ENCODE measurements at regions not wholly inside any gene's neighbourhood (a gene's known extent, or its start where the extent isn't known, plus 50 kb on each side); places are given as distances from the start of the nearest gene placed in this dataset.
"Not testable (repeated sequence)": the region's sequence is repeated elsewhere in the genome, so short reads cannot be mapped to it uniquely, and the experiment has no call there.

GRCh38 chr5:4023091-4023752, 427.6 kb downstream of the IRX1 start:
- ChIA-PET CTCF (no interaction called here), POLR2A (no interaction called here)
- no peak for TF ChIP-seq ZNF384 (IDR thresholded peaks at IDR 0.05)
- no peak for TF ChIP-seq FOXK2 (IDR thresholded peaks at IDR 0.05)
- no peak for TF ChIP-seq SUZ12 (IDR thresholded peaks at IDR 0.05)
- TF ChIP-seq NFRKB (IDR thresholded peaks at IDR 0.05) = no peak
- no peak for TF ChIP-seq TARDBP (IDR thresholded peaks at IDR 0.05)
- no peak for TF ChIP-seq PKNOX1 (IDR thresholded peaks at IDR 0.05)
- TF ChIP-seq LEF1 (IDR thresholded peaks at IDR 0.05; ENCODE audit: borderline replicate concordance) = no peak
- no peak for TF ChIP-seq FOXM1 (IDR thresholded peaks at IDR 0.05; ENCODE audit: borderline replicate concordance)
- TF ChIP-seq CTBP1 (IDR thresholded peaks at IDR 0.05; ENCODE audit: borderline replicate concordance) = no peak
- no peak for DNase-seq (ENCODE audit: extremely low spot score)

GRCh38 chr5:4023753-4024335, 428.2 kb downstream of the IRX1 start:
- TF ChIP-seq PKNOX1 (IDR thresholded peaks at IDR 0.05) = no peak
- DNase-seq (ENCODE audit: extremely low spot score) = no peak
- ChIA-PET POLR2A (no interaction called here), CTCF (no interaction called here)

GRCh38 chr5:4027088-4027734, 431.6 kb downstream of the IRX1 start:
- CTCF ChIA-PET = no interaction called here
- POLR2A ChIA-PET = no interaction called here
- TF ChIP-seq BHLHE40 (IDR thresholded peaks at IDR 0.05; ENCODE audit: borderline replicate concordance) (no peak), ZNF384 (IDR thresholded peaks at IDR 0.05) (no peak), SP1 (IDR thresholded peaks at IDR 0.05) (no peak), ARNT (IDR thresholded peaks at IDR 0.05) (no peak), LEF1 (IDR thresholded peaks at IDR 0.05; ENCODE audit: borderline replicate concordance) (no peak), NFRKB (IDR thresholded peaks at IDR 0.05) (no peak)
- DNase-seq (ENCODE audit: extremely low spot score) = no peak

GRCh38 chr5:4028384-4028783, 432.8 kb downstream of the IRX1 start:
- CTCF ChIA-PET = no interaction called here
- DNase-seq (ENCODE audit: extremely low spot score) = no peak
- POLR2A ChIA-PET = no interaction called here
- no peak for TF ChIP-seq FOXK2 (IDR thresholded peaks at IDR 0.05)
- TF ChIP-seq ZNF384 (IDR thresholded peaks at IDR 0.05) = no peak
- no peak for TF ChIP-seq TARDBP (IDR thresholded peaks at IDR 0.05)
- no peak for TF ChIP-seq FOXM1 (IDR thresholded peaks at IDR 0.05; ENCODE audit: borderline replicate concordance)
- TF ChIP-seq BHLHE40 (IDR thresholded peaks at IDR 0.05; ENCODE audit: borderline replicate concordance) = no peak
- TF ChIP-seq FOXA1 (IDR thresholded peaks at IDR 0.05) = no peak
- no peak for TF ChIP-seq ARNT (IDR thresholded peaks at IDR 0.05)
- no peak for TF ChIP-seq CTBP1 (IDR thresholded peaks at IDR 0.05; ENCODE audit: borderline replicate concordance)
- no peak for TF ChIP-seq HDGF (IDR thresholded peaks at IDR 0.05; ENCODE audit: borderline replicate concordance)
- no peak for TF ChIP-seq L3MBTL2 (conservative IDR thresholded peaks at IDR 0.05)
- TF ChIP-seq SUZ12 (IDR thresholded peaks at IDR 0.05) = no peak
- TF ChIP-seq PKNOX1 (IDR thresholded peaks at IDR 0.05) = no peak
- TF ChIP-seq ELF4 (IDR thresholded peaks at IDR 0.05) = no peak
- TF ChIP-seq SP1 (IDR thresholded peaks at IDR 0.05) = no peak
- no peak for TF ChIP-seq LEF1 (IDR thresholded peaks at IDR 0.05; ENCODE audit: borderline replicate concordance)
- TF ChIP-seq NFRKB (IDR thresholded peaks at IDR 0.05) = no peak

GRCh38 chr5:4033546-4033945, 437.9 kb downstream of the IRX1 start:
- DNase-seq (ENCODE audit: extremely low spot score); CTCF ChIA-PET; POLR2A ChIA-PET: not testable (repeated sequence)

- TF ChIP-seq FOXK2 (IDR thresholded peaks at IDR 0.05) (no peak), LEF1 (IDR thresholded peaks at IDR 0.05; ENCODE audit: borderline replicate concordance) (no peak)
- ChIA-PET CTCF (no interaction called here), POLR2A (no interaction called here)
- no peak for DNase-seq (ENCODE audit: extremely low spot score)
Observed at GRCh38 chr5:4036861-4037260, 441.2 kb downstream of the IRX1 start.

GRCh38 chr5:4038994-4039393, 443.4 kb downstream of the IRX1 start:
- ChIA-PET CTCF (no interaction called here), POLR2A (no interaction called here)
- no peak for DNase-seq (ENCODE audit: extremely low spot score)
- TF ChIP-seq FOXK2 (IDR thresholded peaks at IDR 0.05) (no peak), HDGF (IDR thresholded peaks at IDR 0.05; ENCODE audit: borderline replicate concordance) (no peak), ARNT (IDR thresholded peaks at IDR 0.05) (no peak), SP1 (IDR thresholded peaks at IDR 0.05) (no peak), PKNOX1 (IDR thresholded peaks at IDR 0.05) (no peak), CTBP1 (IDR thresholded peaks at IDR 0.05; ENCODE audit: borderline replicate concordance) (no peak), ELF4 (IDR thresholded peaks at IDR 0.05) (no peak), FOXA1 (IDR thresholded peaks at IDR 0.05) (no peak), SUZ12 (IDR thresholded peaks at IDR 0.05) (no peak), NFRKB (IDR thresholded peaks at IDR 0.05) (no peak), BHLHE40 (IDR thresholded peaks at IDR 0.05; ENCODE audit: borderline replicate concordance) (no peak), TARDBP (IDR thresholded peaks at IDR 0.05) (no peak), LEF1 (IDR thresholded peaks at IDR 0.05; ENCODE audit: borderline replicate concordance) (no peak), ZNF384 (IDR thresholded peaks at IDR 0.05) (no peak)

Measured in HEK293T (cell line).